Effector memory CD4-positive, alpha-beta T cell (primary cell): ENCODE measurements at regions not wholly inside any gene's neighbourhood (a gene's known extent, or its start where the extent isn't known, plus 50 kb on each side); places are given as distances from the start of the nearest gene placed in this dataset.

Experiments used
- DNase-seq, 3 donors: peaks; one replicate each; pipeline ENCODE4 v3.0.0-alpha.2; 2020
- H3K27ac ChIP-seq: 2 replicates; pipeline ENCODE4 v1.7.0; 2013; ENCODE audit warnings: mild to moderate bottlenecking, low read length, moderate library complexity; ENCODE audit not compliant: insufficient read depth, poor library complexity, severe bottlenecking
- H3K27me3 ChIP-seq: replicated peaks from 2 replicates; pipeline ENCODE4 v1.7.0; 2013; ENCODE audit warnings: mild to moderate bottlenecking, low read length; ENCODE audit not compliant: insufficient read depth, control insufficient read depth, poor library complexity, severe bottlenecking
- H3K36me3 ChIP-seq: 2 replicates; pipeline ENCODE4 v1.7.0; 2013; ENCODE audit warnings: mild to moderate bottlenecking, low read length, moderate library complexity; ENCODE audit not compliant: control insufficient read depth, insufficient read depth
- H3K4me1 ChIP-seq: 2 replicates; pipeline ENCODE4 v1.7.0; 2013; ENCODE audit warnings: low read length, mild to moderate bottlenecking; ENCODE audit not compliant: control insufficient read depth, insufficient read depth, poor library complexity, severe bottlenecking
- H3K4me3 ChIP-seq: 2 replicates; pipeline ENCODE4 v1.7.0; 2013; ENCODE audit warnings: low read length, low read depth, mild to moderate bottlenecking; ENCODE audit not compliant: insufficient read depth, poor library complexity, severe bottlenecking
- H3K9me3 ChIP-seq: 2 replicates; pipeline ENCODE4 v1.7.0; 2013; ENCODE audit warnings: mild to moderate bottlenecking, low read length, moderate library complexity; ENCODE audit not compliant: control insufficient read depth

GRCh38 chrX:137233478-137233877, 199.7 kb upstream of the GPR101 start:
- Histone ChIP-seq H3K27ac (no peak overlapping the region), H3K4me1 (no peaks in the 10 kb centered on the region), H3K27me3 (no peaks in the 10 kb centered on the region), H3K4me3 (no peak overlapping the region), H3K9me3 (no peaks in the 10 kb centered on the region), H3K36me3 (no peaks in the 10 kb centered on the region)
- DNase-seq = no peak

- Histone ChIP-seq H3K36me3 (no peaks in the 10 kb centered on the region), H3K9me3 (no peaks in the 10 kb centered on the region), H3K27ac (no peak overlapping the region), H3K4me3 (no peak overlapping the region), H3K4me1 (no peaks in the 10 kb centered on the region), H3K27me3 (no peaks in the 10 kb centered on the region)
- DNase-seq = no peak
Measured at GRCh38 chrX:137227151-137227550, 193.4 kb upstream of the GPR101 start.

GRCh38 chrX:137215467-137215866, 181.7 kb upstream of the GPR101 start:
- Histone ChIP-seq H3K27me3 (no peaks in the 10 kb centered on the region), H3K36me3 (no peaks in the 10 kb centered on the region), H3K4me1 (no peaks in the 10 kb centered on the region)

GRCh38 chrX:137212078-137212632, 178.4 kb upstream of the GPR101 start:
- no peak overlapping the region for H3K27ac ChIP-seq
- DNase-seq = no peak
- no peaks in the 10 kb centered on the region for H3K36me3 ChIP-seq
- no peaks in the 10 kb centered on the region for H3K4me1 ChIP-seq
- H3K4me3 ChIP-seq = no peak overlapping the region
- no peaks in the 10 kb centered on the region for H3K27me3 ChIP-seq
- H3K9me3 ChIP-seq = no peaks in the 10 kb centered on the region

More at GRCh38 chrX:137215467-137215866, 181.7 kb upstream of the GPR101 start:
- DNase-seq = no peak
- H3K4me3 ChIP-seq = no peak overlapping the region
- H3K9me3 ChIP-seq = no peaks in the 10 kb centered on the region
- no peak overlapping the region for H3K27ac ChIP-seq

- Histone ChIP-seq H3K9me3 (no peaks in the 10 kb centered on the region), H3K36me3 (no peaks in the 10 kb centered on the region), H3K4me3 (no peak overlapping the region), H3K27me3 (no peaks in the 10 kb centered on the region), H3K4me1 (no peaks in the 10 kb centered on the region), H3K27ac (no peak overlapping the region)
- no peak for DNase-seq
Measured at GRCh38 chrX:137198040-137198439, 164.2 kb upstream of the GPR101 start.

GRCh38 chrX:137195991-137196390, 162.2 kb upstream of the GPR101 start:
- no peaks in the 10 kb centered on the region for H3K27me3 ChIP-seq
- H3K4me1 ChIP-seq = no peaks in the 10 kb centered on the region
- H3K36me3 ChIP-seq = no peaks in the 10 kb centered on the region
- H3K9me3 ChIP-seq = no peaks in the 10 kb centered on the region
- H3K4me3 ChIP-seq = no peak overlapping the region
- no peak for DNase-seq
- H3K27ac ChIP-seq = no peak overlapping the region

- H3K27me3 ChIP-seq = no peaks in the 10 kb centered on the region
- H3K9me3 ChIP-seq = no peaks in the 10 kb centered on the region
Measured at GRCh38 chrX:137195296-137195695, 161.5 kb upstream of the GPR101 start.

GRCh38 chrX:137194164-137194563, 160.4 kb upstream of the GPR101 start:
- no peaks in the 10 kb centered on the region for H3K27me3 ChIP-seq
- H3K27ac ChIP-seq = no peak overlapping the region
- no peaks in the 10 kb centered on the region for H3K4me1 ChIP-seq
- H3K36me3 ChIP-seq = no peaks in the 10 kb centered on the region
- H3K9me3 ChIP-seq = no peaks in the 10 kb centered on the region
- peak in 1 of 3 donors; percentile 0 for DNase-seq
- no peak overlapping the region for H3K4me3 ChIP-seq

More at GRCh38 chrX:137195296-137195695, 161.5 kb upstream of the GPR101 start:
- no peaks in the 10 kb centered on the region for H3K36me3 ChIP-seq
- H3K4me1 ChIP-seq = no peaks in the 10 kb centered on the region
- no peak overlapping the region for H3K4me3 ChIP-seq
- no peak for DNase-seq
- H3K27ac ChIP-seq = no peak overlapping the region

GRCh38 chrX:137187540-137187939, 153.7 kb upstream of the GPR101 start:
- no peaks in the 10 kb centered on the region for H3K4me1 ChIP-seq
- no peak for DNase-seq
- H3K27ac ChIP-seq = no peak overlapping the region
- no peak overlapping the region for H3K4me3 ChIP-seq
- no peaks in the 10 kb centered on the region for H3K36me3 ChIP-seq
- no peaks in the 10 kb centered on the region for H3K27me3 ChIP-seq
- no peaks in the 10 kb centered on the region for H3K9me3 ChIP-seq

- H3K9me3 ChIP-seq = no peaks in the 10 kb centered on the region
- H3K4me1 ChIP-seq = no peaks in the 10 kb centered on the region
- no peak overlapping the region for H3K4me3 ChIP-seq
- H3K36me3 ChIP-seq = no peaks in the 10 kb centered on the region
- no peak overlapping the region for H3K27ac ChIP-seq
- DNase-seq = no peak
- no peaks in the 10 kb centered on the region for H3K27me3 ChIP-seq
Measured at GRCh38 chrX:137178392-137178791, 144.6 kb upstream of the GPR101 start.
